T-cell (primary cell): ENCODE measurements at regions not wholly inside any gene's neighbourhood (a gene's known extent, or its start where the extent isn't known, plus 50 kb on each side); places are given as distances from the start of the nearest gene placed in this dataset.

ENCODE experiments used
- ATAC-seq, 4 experiments: fragments of 200-7000 bp in 3 of 4; fragments of 150-1000 bp in 1 of 4; cut with Tn5 transposase; replicated peaks in 1 of 4; 1 replicate in 3 of 4; 2 replicates in 1 of 4; pipeline ENCODE4 v1.10.0; 2021; ENCODE audit warnings: moderate library complexity in 3 of 4, mild to moderate bottlenecking in 2 of 4, moderate number of reproducible peaks in 1 of 4
- CTCF ChIA-PET, 2 donors: fragments of 300-600 bp; sonication (Branson Sonifier 250); formaldehyde crosslinking; loops; one replicate each; lab custom pipeline; 2022; ENCODE audit warnings: antibody characterized with exemption in 2 of 2; lab: Charles Lee
- POLR2A ChIA-PET, 2 donors: fragments of 300-600 bp; sonication (Branson Sonifier 250); formaldehyde crosslinking; loops; one replicate each; lab custom pipeline; 2022; ENCODE audit warnings: antibody characterized with exemption in 2 of 2; lab: Charles Lee
- DNase-seq, 35 experiments: peaks; one replicate each; pipeline versions ENCODE4 v3.0.0 to v3.0.0-alpha.2; 2013 to 2023
- H3K27ac ChIP-seq: one replicate; pipeline ENCODE4 v1.5.1; 2013; ENCODE audit warnings: low read length
- H3K27me3 ChIP-seq, 2 experiments: replicated peaks in 1 of 2; 1 replicate in 1 of 2; 2 replicates in 1 of 2; pipeline versions ENCODE4 v1.6.1 to v1.7.0; 2013; ENCODE audit warnings: low read length in 1 of 2, mixed read lengths in 1 of 2; ENCODE audit not compliant: control insufficient read depth in 2 of 2, insufficient read depth in 2 of 2; ENCODE audit errors: extremely low read depth in 1 of 2
- H3K36me3 ChIP-seq, 2 donors: 1 replicate in 1 of 2; 2 replicates in 1 of 2; pipeline versions ENCODE4 v1.6.1 to v1.7.0; 2013; ENCODE audit warnings: low read length in 1 of 2; ENCODE audit not compliant: control insufficient read depth in 2 of 2, insufficient read depth in 1 of 2; ENCODE audit errors: extremely low read depth in 1 of 2
- H3K4me1 ChIP-seq, 2 experiments: 1 replicate in 1 of 2; 2 replicates in 1 of 2; pipeline versions ENCODE4 v1.6.1 to v1.7.0; 2013; ENCODE audit warnings: low read length in 2 of 2, mixed read lengths in 1 of 2; ENCODE audit not compliant: insufficient read depth in 2 of 2, control insufficient read depth in 1 of 2; ENCODE audit errors: extremely low read depth in 1 of 2
- H3K4me3 ChIP-seq, 2 donors: 1 replicate in 1 of 2; 2 replicates in 1 of 2; pipeline versions ENCODE4 v1.5.1 to v1.7.0; 2013; ENCODE audit warnings: mild to moderate bottlenecking in 2 of 2, low read length in 1 of 2, moderate library complexity in 1 of 2; ENCODE audit not compliant: control insufficient read depth in 1 of 2; ENCODE audit errors: extremely low read depth in 1 of 2
- H3K9me3 ChIP-seq: 2 replicates; pipeline ENCODE4 v1.7.0; 2013
- H3K27ac Mint-ChIP-seq, 2 donors: one replicate each; pipeline ENCODE4 v1.8.0; 2020 to 2021; ENCODE audit warnings: mild to moderate bottlenecking in 2 of 2, mixed read lengths in 2 of 2
- H3K27me3 Mint-ChIP-seq, 2 donors: one replicate each; pipeline ENCODE4 v1.8.0; 2021 to 2022; ENCODE audit warnings: mixed read lengths in 2 of 2
- H3K36me3 Mint-ChIP-seq: one replicate; pipeline ENCODE4 v1.8.0; 2021; ENCODE audit warnings: mixed read lengths
- H3K4me1 Mint-ChIP-seq, 3 donors: one replicate each; pipeline ENCODE4 v1.8.0; 2020 to 2022; ENCODE audit warnings: mixed read lengths in 3 of 3, mild to moderate bottlenecking in 1 of 3
- H3K4me3 Mint-ChIP-seq, 3 donors: one replicate each; pipeline ENCODE4 v1.8.0; 2020 to 2022; ENCODE audit warnings: mild to moderate bottlenecking in 3 of 3, mixed read lengths in 3 of 3, moderate library complexity in 3 of 3
- H3K9me3 Mint-ChIP-seq, 3 donors: one replicate each; pipeline ENCODE4 v1.8.0; 2020 to 2022; ENCODE audit warnings: mixed read lengths in 3 of 3
- WGBS: methylation state at CpG from one replicate; pipeline ENCODE4 v1.1.5; 2013; ENCODE audit warnings: missing lambda C conversion rate; ENCODE audit not compliant: insufficient coverage; 5-methylcytosine and 5-hydroxymethylcytosine counted together

- peaks cover 17 to 25% (median 20%) of the 10 kb centered on the region in 3 donors for H3K9me3 Mint-ChIP-seq
- DNase-seq (no peak), ATAC-seq (no peak)
- Histone ChIP-seq H3K9me3 (peaks cover 2% of the 10 kb centered on the region), H3K27ac (no peak overlapping the region), H3K27me3 (no peaks in the 10 kb centered on the region), H3K36me3 (no peaks in the 10 kb centered on the region), H3K4me1 (no peaks in the 10 kb centered on the region), H3K4me3 (no peak overlapping the region)
- ChIA-PET POLR2A (no interaction called here), CTCF (no interaction called here)
- 88% methylated on average over 2 of the region's 6 CpGs for WGBS
- no peak overlapping the region for H3K4me3 Mint-ChIP-seq
- no peaks in the 10 kb centered on the region for H3K27me3 Mint-ChIP-seq
- no peak overlapping the region for H3K27ac Mint-ChIP-seq
- no peaks in the 10 kb centered on the region for H3K36me3 Mint-ChIP-seq
- no peaks in the 10 kb centered on the region for H3K4me1 Mint-ChIP-seq
These were observed 953.4 kb upstream of the IGFBP7 start for GRCh38 chr4:58063404-58064160.

GRCh38 chr4:58061967-58062366 is 951.8 kb upstream of the IGFBP7 start:
- Histone ChIP-seq H3K36me3 (no peaks in the 10 kb centered on the region), H3K27me3 (no peaks in the 10 kb centered on the region), H3K9me3 (peaks cover 2% of the 10 kb centered on the region), H3K27ac (no peak overlapping the region), H3K4me3 (no peak overlapping the region), H3K4me1 (no peaks in the 10 kb centered on the region)
- H3K27me3 Mint-ChIP-seq: no peaks in the 10 kb centered on the region
- ATAC-seq (no peak), DNase-seq (no peak)
- no peak overlapping the region for H3K27ac Mint-ChIP-seq
- H3K36me3 Mint-ChIP-seq: no peaks in the 10 kb centered on the region
- CTCF ChIA-PET: no interaction called here
- H3K4me1 Mint-ChIP-seq: no peaks in the 10 kb centered on the region
- H3K9me3 Mint-ChIP-seq: peaks cover 17 to 20% (median 19%) of the 10 kb centered on the region in 3 donors
- POLR2A ChIA-PET: no interaction called here
- H3K4me3 Mint-ChIP-seq: no peak overlapping the region

DNA sequence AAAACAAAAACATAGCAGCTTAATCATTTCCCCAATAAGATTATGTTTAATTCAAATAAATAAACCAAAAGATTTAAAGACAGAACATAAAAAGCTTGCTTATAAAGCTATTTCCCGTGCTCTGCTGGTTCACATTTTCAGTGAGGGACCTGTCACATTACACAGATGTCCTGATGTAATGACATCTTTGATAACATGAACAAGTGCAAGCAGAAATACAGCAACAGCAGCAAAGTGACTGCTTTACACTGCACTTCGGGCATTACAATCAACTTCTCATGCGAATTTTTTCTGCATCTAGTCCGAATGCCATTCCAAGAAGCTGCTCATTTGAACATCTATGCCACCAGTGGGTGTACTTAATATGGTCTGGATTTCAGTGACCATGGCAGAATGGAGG is 940.3 kb upstream of the IGFBP7 start:
- CTCF ChIA-PET: interaction anchor here in 1 of 2 donors (0.9 kb wide), 1 partner anchor 18 kb away, joined by 3 read pairs; no protein-coding TSS in a partner anchor
- Mint-ChIP-seq H3K9me3 (peaks cover 0 to 15% (median 14%) of the 10 kb centered on the region in 3 donors), H3K27ac (no peak overlapping the region), H3K27me3 (no peaks in the 10 kb centered on the region), H3K36me3 (no peaks in the 10 kb centered on the region), H3K4me1 (no peaks in the 10 kb centered on the region), H3K4me3 (no peak overlapping the region)
- no peak overlapping the region for H3K4me3 ChIP-seq
- WGBS: 75% methylated on average over 4 of the region's 4 CpGs
- no peak overlapping the region for H3K27ac ChIP-seq
- no peaks in the 10 kb centered on the region for H3K36me3 ChIP-seq
- H3K9me3 ChIP-seq: no peaks in the 10 kb centered on the region
- POLR2A ChIA-PET: no interaction called here
- DNase-seq (no peak), ATAC-seq (no peak)
- no peaks in the 10 kb centered on the region for H3K4me1 ChIP-seq
- no peaks in the 10 kb centered on the region for H3K27me3 ChIP-seq

- H3K27me3 ChIP-seq: no peaks in the 10 kb centered on the region
- POLR2A ChIA-PET: no interaction called here
- ATAC-seq: no peak
These were observed 938.3 kb upstream of the IGFBP7 start for GRCh38 chr4:58048491-58048890.

GRCh38 chr4:58042176-58042575 is 932.0 kb upstream of the IGFBP7 start:
- no peaks in the 10 kb centered on the region for H3K36me3 Mint-ChIP-seq
- POLR2A ChIA-PET: no interaction called here
- H3K27ac ChIP-seq: no peak overlapping the region

More at GRCh38 chr4:58048491-58048890, 938.3 kb upstream of the IGFBP7 start:
- CTCF ChIA-PET: no interaction called here
- Mint-ChIP-seq H3K4me3 (no peak overlapping the region), H3K9me3 (peaks cover 8 to 16% (median 15%) of the 10 kb centered on the region in 3 donors), H3K4me1 (no peaks in the 10 kb centered on the region), H3K27me3 (no peaks in the 10 kb centered on the region), H3K36me3 (no peaks in the 10 kb centered on the region), H3K27ac (no peak overlapping the region)
- Histone ChIP-seq H3K4me1 (no peaks in the 10 kb centered on the region), H3K27ac (no peak overlapping the region), H3K9me3 (no peaks in the 10 kb centered on the region), H3K4me3 (no peak overlapping the region), H3K36me3 (no peaks in the 10 kb centered on the region)
- DNase-seq: no peak
- WGBS: no CpG with 5 or more reads among the region's 2 CpGs

DNA sequence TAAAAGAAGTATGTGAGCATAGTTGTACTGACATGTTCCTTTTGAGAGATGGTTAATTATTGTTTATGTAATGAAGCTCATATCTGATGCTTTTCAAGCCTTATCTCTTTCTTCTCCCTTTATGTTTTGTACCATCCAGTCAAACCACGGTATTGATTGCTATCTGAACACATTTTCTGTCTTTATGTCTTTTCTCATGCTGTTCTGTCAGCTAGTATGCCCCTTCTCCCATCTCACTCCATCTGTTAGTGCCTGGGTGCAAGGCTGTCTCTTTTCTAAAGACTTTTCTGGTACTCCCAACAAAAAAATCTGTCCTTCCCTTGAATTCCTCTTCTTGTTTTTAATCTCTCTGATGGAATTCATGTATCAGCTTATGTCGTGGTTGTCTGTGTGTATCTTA is 883.8 kb upstream of the IGFBP7 start:
- H3K4me1 Mint-ChIP-seq: no peaks in the 10 kb centered on the region
- Histone ChIP-seq H3K9me3 (no peaks in the 10 kb centered on the region), H3K27me3 (no peaks in the 10 kb centered on the region), H3K4me3 (no peak overlapping the region), H3K27ac (no peak overlapping the region), H3K4me1 (no peaks in the 10 kb centered on the region), H3K36me3 (no peaks in the 10 kb centered on the region)
- no peaks in the 10 kb centered on the region for H3K36me3 Mint-ChIP-seq
- H3K27me3 Mint-ChIP-seq: no peaks in the 10 kb centered on the region
- DNase-seq (no peak), ATAC-seq (no peak)
- ChIA-PET CTCF (no interaction called here), POLR2A (no interaction called here)
- WGBS: no CpG with 5 or more reads among the region's 2 CpGs
- H3K9me3 Mint-ChIP-seq: peaks cover 9 to 13% (median 12%) of the 10 kb centered on the region in 3 donors
- no peak overlapping the region for H3K27ac Mint-ChIP-seq
- H3K4me3 Mint-ChIP-seq: no peak overlapping the region

More at GRCh38 chr4:58042176-58042575, 932.0 kb upstream of the IGFBP7 start:
- Mint-ChIP-seq H3K27me3 (no peaks in the 10 kb centered on the region), H3K4me1 (no peaks in the 10 kb centered on the region), H3K4me3 (no peak overlapping the region), H3K9me3 (peaks cover 24 to 28% (median 24%) of the 10 kb centered on the region in 3 donors), H3K27ac (no peak overlapping the region)
- Histone ChIP-seq H3K4me1 (no peaks in the 10 kb centered on the region), H3K9me3 (no peaks in the 10 kb centered on the region), H3K27me3 (no peaks in the 10 kb centered on the region), H3K36me3 (no peaks in the 10 kb centered on the region), H3K4me3 (no peak overlapping the region)
- no peak for DNase-seq
- CTCF ChIA-PET: no interaction called here
- no CpG with 5 or more reads among the region's 1 CpG for WGBS
- no peak for ATAC-seq
